HL-60/S4 treated with retinoic acid at 250 ng/mL for 4 days and 3 days (cell line): ENCODE measurements at regions not wholly inside any gene's neighbourhood (a gene's known extent, or its start where the extent isn't known, plus 50 kb on each side); places are given as distances from the start of the nearest gene placed in this dataset.

Source experiments
- in situ Hi-C: fragments of 300-500 bp; cut with MboI; formaldehyde crosslinking; loops from 2 replicates; pipeline ENCODE4 v1.7.0; 2022; ENCODE audit warnings: low sequenced_read_pairs

- in situ Hi-C loops = no loop called here
Observed at GRCh38 chr13:40433577-40433976, 232.9 kb downstream of the FOXO1 start.

- in situ Hi-C loops = no loop called here
Observed at GRCh38 chr13:40434516-40435397, 231.7 kb downstream of the FOXO1 start.

GRCh38 chr13:40438022-40438680 is 228.3 kb downstream of the FOXO1 start:
- in situ Hi-C loops = no loop called here

- in situ Hi-C loops = no loop called here
Observed at GRCh38 chr13:40438999-40439797, 227.2 kb downstream of the FOXO1 start.

- in situ Hi-C loops = no loop called here
Observed at GRCh38 chr13:40439928-40440327, 226.5 kb downstream of the FOXO1 start.

GRCh38 chr13:40440990-40441820 is 225.2 kb downstream of the FOXO1 start:
- in situ Hi-C loops = no loop called here

GRCh38 chr13:40442231-40442630 is 224.2 kb downstream of the FOXO1 start:
- in situ Hi-C loops = no loop called here

GRCh38 chr13:40442826-40443225 is 223.6 kb downstream of the FOXO1 start:
- in situ Hi-C loops = no loop called here

- in situ Hi-C loops = no loop called here
Observed at GRCh38 chr13:40444241-40444640, 222.2 kb downstream of the FOXO1 start.

- in situ Hi-C loops = no loop called here
Observed at GRCh38 chr13:40445557-40445990, 220.9 kb downstream of the FOXO1 start.

- in situ Hi-C loops = no loop called here
Observed at GRCh38 chr13:40446365-40446764, 220.1 kb downstream of the FOXO1 start.

- in situ Hi-C loops = no loop called here
Observed at GRCh38 chr13:40447857-40448256, 218.6 kb downstream of the FOXO1 start.

- in situ Hi-C loops = no loop called here
Observed at GRCh38 chr13:40452038-40452666, 214.3 kb downstream of the FOXO1 start.

GRCh38 chr13:40452741-40453334 is 213.6 kb downstream of the FOXO1 start:
- in situ Hi-C loops = no loop called here

GRCh38 chr13:40453351-40454021 is 213.0 kb downstream of the FOXO1 start:
- in situ Hi-C loops = no loop called here

- in situ Hi-C loops = no loop called here
Observed at GRCh38 chr13:40456397-40456953, 210.0 kb downstream of the FOXO1 start.

GRCh38 chr13:40456979-40457553 is 209.4 kb downstream of the FOXO1 start:
- in situ Hi-C loops = no loop called here

- in situ Hi-C loops = no loop called here
Observed at GRCh38 chr13:40457929-40458719, 208.3 kb downstream of the FOXO1 start.
